ENCODE measurements at regions not wholly inside any gene's neighbourhood (a gene's known extent, or its start where the extent isn't known, plus 50 kb on each side); places are given as distances from the start of the nearest gene placed in this dataset.
A peak's percentile ranks its signal among the peaks of the same experiment; 100 is the strongest.

DNA sequence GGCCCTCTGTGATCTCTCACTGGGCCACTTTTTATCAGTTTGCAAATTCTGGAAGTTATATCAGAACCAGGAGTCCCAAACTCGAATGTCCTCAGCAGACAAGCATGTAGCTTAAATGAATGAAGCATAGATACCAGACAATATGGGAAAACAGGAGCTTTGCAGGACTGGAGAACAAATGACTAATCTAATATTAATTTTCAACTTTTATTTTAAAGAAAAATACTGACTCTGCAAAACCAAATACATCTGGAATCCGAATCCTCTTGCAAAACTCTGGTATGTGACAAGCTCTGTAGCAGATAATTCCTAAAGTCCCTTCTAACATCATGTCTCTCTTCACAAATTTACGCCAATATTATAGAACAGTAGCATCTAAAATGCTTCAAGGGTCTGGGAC, 427.4 kb downstream of the TTLL7 start:
- DNase-seq: no peak

GRCh38 chr1:83561346-83561745, 437.6 kb downstream of the TTLL7 start:
- no peak for DNase-seq

- no peak for DNase-seq
Observed at GRCh38 chr1:83559129-83559840, 439.6 kb downstream of the TTLL7 start.

GRCh38 chr1:83555871-83556270, 443.1 kb downstream of the TTLL7 start:
- DNase-seq: no peak

GRCh38 chr1:83554174-83554573, 444.8 kb downstream of the TTLL7 start:
- DNase-seq: no peak

DNA sequence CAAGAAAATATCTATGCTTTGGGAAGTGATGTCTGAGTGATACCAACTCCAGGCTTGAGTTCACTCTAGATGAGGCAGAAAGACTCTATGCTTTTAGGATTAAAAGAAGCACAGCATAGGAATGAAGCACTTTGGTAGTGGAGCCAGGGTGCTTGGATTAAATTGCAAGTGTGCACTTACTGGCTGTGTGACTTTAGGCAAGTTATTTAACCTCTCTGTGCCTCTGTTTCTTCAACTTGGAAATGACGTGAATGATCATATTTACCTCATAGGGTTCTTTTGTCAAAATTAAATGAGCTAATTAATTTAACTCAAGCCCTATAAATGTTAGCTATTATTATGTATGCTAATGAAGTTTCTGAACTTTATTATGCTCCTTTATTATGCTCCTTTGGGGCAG, 446.1 kb downstream of the TTLL7 start:
- no peak for DNase-seq

- no peak for DNase-seq
Observed at GRCh38 chr1:83548311-83548710, 450.6 kb downstream of the TTLL7 start.

GRCh38 chr1:83547901-83548300, 451.0 kb downstream of the TTLL7 start:
- no peak for DNase-seq

GRCh38 chr1:83546874-83547273, 452.1 kb downstream of the TTLL7 start:
- no peak for DNase-seq

- DNase-seq: no peak
Observed at GRCh38 chr1:83545066-83545862, 453.7 kb downstream of the TTLL7 start.

- no peak for DNase-seq
Observed at GRCh38 chr1:83543222-83543973, 455.5 kb downstream of the TTLL7 start.

DNA sequence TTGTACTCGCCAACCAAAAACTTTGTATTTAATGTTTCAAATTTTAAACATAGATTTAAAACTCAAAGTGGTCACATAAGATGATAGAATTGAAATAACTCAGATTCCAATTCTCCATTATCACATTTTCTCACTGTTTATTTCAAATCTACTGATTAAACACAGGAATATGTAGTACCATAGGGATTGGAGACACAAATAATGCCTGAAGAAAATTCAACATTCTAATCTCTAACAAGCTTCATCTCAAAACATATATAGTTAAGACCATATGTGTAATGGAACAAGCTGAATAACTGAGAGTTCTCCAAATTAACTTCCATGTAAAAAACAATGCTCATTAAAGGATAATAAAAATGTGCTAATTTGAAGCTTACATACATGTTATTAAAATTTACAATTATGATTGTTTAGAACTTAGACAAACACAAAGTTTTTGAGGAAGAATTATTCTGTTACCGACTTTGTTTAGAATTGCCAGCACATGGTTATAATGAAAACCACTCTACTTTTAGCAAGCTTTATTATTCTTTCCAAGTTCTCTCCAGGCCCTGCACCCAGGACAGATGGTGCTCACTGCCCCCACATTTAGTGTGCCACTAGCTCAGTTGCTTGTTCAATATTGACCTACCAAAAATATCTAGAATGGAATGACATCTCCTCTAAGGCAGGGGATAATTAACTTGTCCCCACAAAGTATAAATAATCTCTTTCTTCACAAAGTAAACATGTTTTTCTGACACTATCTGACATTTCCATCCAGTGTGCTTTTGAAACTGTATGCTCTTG, 467.2 kb downstream of the TTLL7 start:
- no peak for DNase-seq

- DNase-seq: no peak
Observed at GRCh38 chr1:83530506-83530905, 468.4 kb downstream of the TTLL7 start.

- no peak for DNase-seq
Observed at GRCh38 chr1:83527987-83528386, 470.9 kb downstream of the TTLL7 start.

- DNase-seq: no peak
Observed at GRCh38 chr1:83520797-83521196, 478.1 kb downstream of the TTLL7 start.

- no peak for DNase-seq
Observed at GRCh38 chr1:83516369-83516768, 482.6 kb downstream of the TTLL7 start.

DNA sequence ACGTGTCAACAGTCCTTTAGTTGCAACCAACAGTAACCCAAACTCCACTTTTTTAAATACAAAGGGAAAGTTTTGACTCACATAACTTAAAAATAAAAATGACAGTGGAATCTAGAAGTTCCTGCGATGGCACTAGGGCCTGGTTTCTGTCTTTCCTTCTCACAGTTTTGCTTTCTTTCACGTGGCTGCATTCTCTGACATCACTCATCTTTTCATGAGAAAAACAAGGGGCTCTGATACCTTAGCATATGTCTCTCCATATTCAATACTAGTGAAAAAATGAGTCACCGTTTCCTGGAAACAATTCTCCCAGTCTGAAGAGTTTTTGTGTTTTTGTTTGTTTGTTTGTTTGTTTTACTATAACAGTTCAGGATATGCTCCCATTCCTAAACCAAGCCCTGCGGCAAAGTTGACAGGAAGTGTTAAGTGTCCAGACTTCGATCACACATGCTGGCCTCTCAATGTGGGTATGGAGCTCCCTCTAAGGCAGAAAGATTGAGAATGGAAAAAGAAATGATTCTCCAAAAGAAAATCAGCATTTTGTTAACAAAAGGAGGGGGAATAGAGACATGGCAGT, 483.3 kb downstream of the TTLL7 start:
- no peak for DNase-seq

DNA sequence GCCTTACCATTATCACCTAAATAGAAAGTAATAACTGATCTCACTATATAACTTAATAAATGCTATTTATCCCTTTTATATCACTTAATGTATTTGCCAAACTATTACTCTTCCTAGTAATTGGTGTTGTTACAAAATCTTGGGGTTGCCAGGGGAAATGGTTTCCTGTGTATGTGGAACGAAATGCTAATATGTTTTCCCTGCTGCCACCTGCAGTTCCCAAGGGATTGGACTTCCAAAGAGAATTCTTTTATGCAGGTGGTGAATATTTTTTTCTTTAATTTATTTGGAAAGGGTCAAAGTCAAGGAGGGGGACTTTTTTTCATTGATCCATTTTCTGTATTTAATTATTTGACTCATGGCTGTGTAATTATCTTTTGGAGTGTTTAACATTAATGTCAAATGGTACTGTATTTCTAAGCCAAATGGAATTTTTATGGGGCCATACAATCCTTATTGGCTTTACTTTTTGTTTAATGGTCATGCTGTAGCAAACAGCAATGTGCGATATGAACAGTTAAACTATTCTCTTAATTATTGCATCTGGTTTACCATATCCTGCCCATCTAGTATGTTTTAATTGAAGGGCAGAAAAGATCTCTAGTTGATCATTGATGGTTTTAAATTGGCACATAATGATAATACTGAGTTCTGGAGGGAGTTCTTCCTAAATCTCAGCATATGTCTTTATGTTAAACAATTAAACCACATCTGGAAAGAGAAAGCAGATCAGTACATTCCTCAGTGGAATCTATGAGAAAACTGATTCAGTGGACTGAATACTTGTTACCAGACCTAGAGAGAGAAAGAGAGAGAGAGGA, 486.3 kb downstream of the TTLL7 start:
- DNase-seq: peak; percentile 1

DNA sequence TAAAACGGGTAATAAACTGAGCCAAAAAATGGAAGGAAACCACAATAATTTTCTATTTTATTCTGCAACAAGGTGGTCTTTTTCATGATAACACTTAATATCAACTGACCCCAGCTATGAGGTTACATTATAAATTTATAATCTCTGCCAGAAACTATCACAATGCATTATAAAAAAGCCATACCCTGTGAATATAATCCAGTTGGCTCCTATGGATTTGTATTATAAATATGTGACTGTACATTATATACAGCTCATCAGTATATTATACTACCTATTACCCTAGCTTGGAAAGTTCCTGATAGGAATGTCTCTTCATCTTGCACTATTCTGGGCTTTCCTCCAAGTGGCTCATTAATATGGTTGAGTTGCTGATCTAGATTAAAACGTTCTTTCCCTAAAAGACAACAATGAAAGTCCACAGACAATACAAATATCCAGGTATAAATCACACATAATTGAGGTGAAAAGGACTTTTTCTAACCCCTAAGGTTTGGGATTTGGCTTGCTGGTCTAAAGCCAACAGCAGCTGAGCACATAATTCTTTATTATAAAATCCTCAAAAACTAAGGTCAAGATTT, 487.7 kb downstream of the TTLL7 start:
- no peak for DNase-seq

- DNase-seq: no peak
Observed at GRCh38 chr1:83509301-83509781, 489.6 kb downstream of the TTLL7 start.

Measured in NCI-H2171 treated with DMSO at 0.1 percent for 48 hours (cell line).